SK-N-SH treated with all-trans-retinoic acid at 6 μM for 48 hours (cell line): ENCODE measurements at regions not wholly inside any gene's neighbourhood (a gene's known extent, or its start where the extent isn't known, plus 50 kb on each side); places are given as distances from the start of the nearest gene placed in this dataset.

Source experiments
- BACH2 ChIP-seq: fragments of 250-450 bp; sonication (Bioruptor Pico); IDR thresholded peaks from 2 replicates; pipeline ENCODE4 v1.9.0; 2021; ENCODE audit warnings: mild to moderate bottlenecking, borderline replicate concordance
- GLIS3 ChIP-seq: fragments of 250-450 bp; sonication (Bioruptor Pico); IDR thresholded peaks from 2 replicates; pipeline ENCODE4 v1.5.0; 2020; ENCODE audit warnings: mild to moderate bottlenecking, moderate library complexity
- OSR1 ChIP-seq: fragments of 250-450 bp; sonication (Bioruptor Pico); IDR thresholded peaks from 2 replicates; pipeline ENCODE4 v1.8.0; 2022; ENCODE audit warnings: moderate library complexity, mild to moderate bottlenecking, inconsistent platforms
- PATZ1 ChIP-seq: fragments of 250-450 bp; sonication (Bioruptor Pico); IDR thresholded peaks from 2 replicates; pipeline ENCODE4 v1.8.0; 2020; ENCODE audit warnings: mild to moderate bottlenecking, moderate library complexity, borderline replicate concordance
- RARB ChIP-seq: fragments of 250-450 bp; sonication (Bioruptor Pico); IDR thresholded peaks from 2 replicates; pipeline ENCODE4 v1.8.0; 2021; ENCODE audit warnings: mild to moderate bottlenecking, moderate library complexity
- ZFP3 ChIP-seq: fragments of 250-450 bp; sonication (Bioruptor Pico); IDR thresholded peaks from 2 replicates; pipeline ENCODE4 v1.5.0; 2020; ENCODE audit warnings: mild to moderate bottlenecking, moderate library complexity
- ZFP30 ChIP-seq: fragments of 450-650 bp; formaldehyde crosslinking; IDR thresholded peaks from 2 replicates; pipeline ENCODE4 v1.5.0; 2022; ENCODE audit warnings: mild to moderate bottlenecking, moderate library complexity
- ZNF8 ChIP-seq: fragments of 450-650 bp; formaldehyde crosslinking; IDR thresholded peaks from 2 replicates; pipeline ENCODE4 v1.5.0; 2020; ENCODE audit warnings: mild to moderate bottlenecking, moderate library complexity
- TF ChIP-seq, protein P1 (sequence below): fragments of 250-450 bp; sonication (Bioruptor Pico); IDR thresholded peaks from 2 replicates; pipeline ENCODE4 v1.8.0; 2021; ENCODE audit warnings: low read depth, mild to moderate bottlenecking, moderate library complexity, borderline replicate concordance

GRCh38 chr9:108530141-108530540 lies 325.6 kb downstream of the ACTL7B start:
- no peak for TF ChIP-seq PATZ1
- TF ChIP-seq ZNF8 (CRISPR knock-in tag) = no peak
- TF ChIP-seq ZFP3 (CRISPR knock-in tag) = no peak
- no peak for TF ChIP-seq BACH2 (CRISPR knock-in tag)
- TF ChIP-seq OSR1 (CRISPR knock-in tag) = no peak
- no peak for TF ChIP-seq ZFP30 (CRISPR knock-in tag)
- no peak for TF ChIP-seq RARB (CRISPR knock-in tag)
- TF ChIP-seq GLIS3 (CRISPR knock-in tag) = no peak
- TF ChIP-seq, protein P1, sequence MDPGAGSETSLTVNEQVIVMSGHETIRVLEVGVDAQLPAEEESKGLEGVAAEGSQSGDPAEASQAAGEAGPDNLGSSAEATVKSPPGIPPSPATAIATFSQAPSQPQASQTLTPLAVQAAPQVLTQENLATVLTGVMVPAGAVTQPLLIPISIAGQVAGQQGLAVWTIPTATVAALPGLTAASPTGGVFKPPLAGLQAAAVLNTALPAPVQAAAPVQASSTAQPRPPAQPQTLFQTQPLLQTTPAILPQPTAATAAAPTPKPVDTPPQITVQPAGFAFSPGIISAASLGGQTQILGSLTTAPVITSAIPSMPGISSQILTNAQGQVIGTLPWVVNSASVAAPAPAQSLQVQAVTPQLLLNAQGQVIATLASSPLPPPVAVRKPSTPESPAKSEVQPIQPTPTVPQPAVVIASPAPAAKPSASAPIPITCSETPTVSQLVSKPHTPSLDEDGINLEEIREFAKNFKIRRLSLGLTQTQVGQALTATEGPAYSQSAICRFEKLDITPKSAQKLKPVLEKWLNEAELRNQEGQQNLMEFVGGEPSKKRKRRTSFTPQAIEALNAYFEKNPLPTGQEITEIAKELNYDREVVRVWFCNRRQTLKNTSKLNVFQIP (CRISPR knock-in tag) = no peak
